ENCODE measurements at regions not wholly inside any gene's neighbourhood (a gene's known extent, or its start where the extent isn't known, plus 50 kb on each side); places are given as distances from the start of the nearest gene placed in this dataset.

DNA sequence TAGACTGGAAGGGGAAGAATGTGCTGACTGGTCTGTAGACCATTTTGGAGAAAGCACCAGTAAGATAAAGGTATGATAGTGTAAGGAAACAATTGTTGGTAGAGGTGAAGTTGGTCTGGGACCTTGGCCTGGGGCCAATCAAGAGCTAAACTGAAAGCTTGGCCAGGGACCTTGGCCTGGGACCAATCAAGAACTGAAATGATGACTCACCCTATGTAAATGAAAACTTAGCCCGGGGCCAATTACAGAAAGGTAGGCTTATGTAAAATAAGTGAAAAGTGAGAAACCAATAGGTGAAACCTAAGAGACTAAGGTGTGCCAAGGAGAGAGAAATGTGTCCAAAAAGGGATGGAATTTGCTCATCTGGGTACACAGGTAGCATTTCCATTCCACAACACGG, 776.0 kb downstream of the C12orf50 start:
- TF ChIP-seq POLR2A (IDR thresholded peaks at IDR 0.05; ENCODE audit: low read depth, low read length) (no peak), TAF1 (IDR thresholded peaks at IDR 0.05; ENCODE audit: low read depth, low read length) (no peak), POLR2AphosphoS5 (IDR thresholded peaks at IDR 0.05; ENCODE audit: low read depth, low read length) (no peak), SPI1 (IDR thresholded peaks at IDR 0.05; ENCODE audit: low read depth, low read length) (no peak)

Data from GM12891 (cell line).